B cell (primary cell): ENCODE measurements at regions not wholly inside any gene's neighbourhood (a gene's known extent, or its start where the extent isn't known, plus 50 kb on each side); places are given as distances from the start of the nearest gene placed in this dataset.

Source experiments
- ATAC-seq: fragments of 200-7000 bp; cut with Tn5 transposase; one replicate; pipeline ENCODE4 v1.10.0; 2021; ENCODE audit warnings: low read depth, mild to moderate bottlenecking, moderate number of reproducible peaks, moderate library complexity
- CTCF ChIA-PET: fragments of 350-600 bp; sonication (Branson Sonifier 250); formaldehyde crosslinking; loops from one replicate; lab custom pipeline; 2021; ENCODE audit warnings: antibody characterized with exemption, inconsistent platforms; lab: Charles Lee
- POLR2A ChIA-PET: fragments of 350-600 bp; sonication (Branson Sonifier 250); formaldehyde crosslinking; loops from one replicate; lab custom pipeline; 2021; ENCODE audit warnings: antibody characterized with exemption; lab: Charles Lee
- DNase-seq: peaks from one replicate; pipeline ENCODE4 v3.0.0; 2013
- H2AFZ ChIP-seq: 2 replicates; pipeline ENCODE4 v1.6.1; 2012; ENCODE audit warnings: mild to moderate bottlenecking, low read depth, low read length; ENCODE audit not compliant: insufficient read depth, poor library complexity, severe bottlenecking
- H3K27ac ChIP-seq, 2 donors: 1 replicate in 1 of 2; 2 replicates in 1 of 2; pipeline ENCODE4 v1.5.1; 2012 to 2013; ENCODE audit warnings: low read length in 2 of 2, mild to moderate bottlenecking in 2 of 2, moderate library complexity in 1 of 2
- H3K27me3 ChIP-seq, 4 experiments: fragments of 200-600 bp in 1 of 4; sonication (generic) in 1 of 4; replicated peaks in 1 of 4; 1 replicate in 2 of 4; 2 replicates in 2 of 4; pipeline versions ENCODE4 v1.6.1 to v1.7.0; 2013 to 2016; ENCODE audit warnings: low read length in 3 of 4, mild to moderate bottlenecking in 2 of 4, mixed read lengths in 1 of 4, moderate library complexity in 1 of 4; ENCODE audit not compliant: insufficient read depth in 4 of 4, control insufficient read depth in 3 of 4; ENCODE audit errors: control extremely low read depth in 1 of 4
- H3K36me3 ChIP-seq, 2 experiments: replicated peaks in 1 of 2; 1 replicate in 1 of 2; 2 replicates in 1 of 2; pipeline versions ENCODE4 v1.6.1 to v1.7.1; 2013; ENCODE audit warnings: low read length in 1 of 2; ENCODE audit not compliant: insufficient read depth in 2 of 2, control insufficient read depth in 1 of 2; ENCODE audit errors: control extremely low read depth in 1 of 2, extremely low read depth in 1 of 2
- H3K4me1 ChIP-seq, 2 donors: fragments of 200-600 bp in 1 of 2; sonication (generic) in 1 of 2; 1 replicate in 1 of 2; 2 replicates in 1 of 2; pipeline versions ENCODE4 v1.5.1 to v1.6.1; 2013 to 2017; ENCODE audit warnings: low read length in 2 of 2; ENCODE audit not compliant: control insufficient read depth in 2 of 2, insufficient read depth in 2 of 2
- H3K4me2 ChIP-seq: replicated peaks from 2 replicates; pipeline ENCODE3; 2012; ENCODE audit warnings: mild to moderate bottlenecking, low read depth, low read length; ENCODE audit not compliant: poor library complexity, severe bottlenecking
- H3K4me3 ChIP-seq, 5 experiments: fragments of 200-600 bp in 1 of 5; sonication (generic) in 1 of 5; 1 replicate in 3 of 5; 2 replicates in 2 of 5; pipeline versions ENCODE4 v1.5.1 to v1.7.0; 2011 to 2016; ENCODE audit warnings: low read length in 4 of 5, mild to moderate bottlenecking in 4 of 5, low read depth in 2 of 5, control low read depth in 1 of 5, moderate library complexity in 1 of 5; ENCODE audit not compliant: insufficient read depth in 1 of 5; ENCODE audit errors: control extremely low read depth in 1 of 5, extremely low read depth in 1 of 5
- H3K79me2 ChIP-seq: fragments of 200-600 bp; sonication (generic); one replicate; pipeline ENCODE4 v1.6.0; 2016; ENCODE audit warnings: low read length; ENCODE audit not compliant: control insufficient read depth, insufficient read depth
- H3K9ac ChIP-seq: fragments of 200-600 bp; sonication (generic); 2 replicates; pipeline ENCODE4 v1.6.1; 2017; ENCODE audit warnings: mild to moderate bottlenecking, low read length, moderate library complexity
- H3K9me3 ChIP-seq, 3 donors: one replicate each; pipeline versions ENCODE4 v1.6.1 to v1.7.1; 2013; ENCODE audit warnings: low read length in 2 of 3; ENCODE audit not compliant: control insufficient read depth in 2 of 3, insufficient read depth in 1 of 3; ENCODE audit errors: control extremely low read depth in 1 of 3
- H4K20me1 ChIP-seq: 2 replicates; pipeline ENCODE4 v1.6.0; 2012; ENCODE audit warnings: mild to moderate bottlenecking, low read length; ENCODE audit not compliant: insufficient read depth, control insufficient read depth, poor library complexity, severe bottlenecking
- H3K27ac Mint-ChIP-seq: one replicate; pipeline ENCODE4 v1.8.0; 2021; ENCODE audit warnings: mixed read lengths
- H3K27me3 Mint-ChIP-seq: one replicate; pipeline ENCODE4 v1.8.0; 2021; ENCODE audit warnings: mixed read lengths
- H3K4me1 Mint-ChIP-seq: one replicate; pipeline ENCODE4 v1.8.0; 2021; ENCODE audit warnings: mixed read lengths
- H3K4me3 Mint-ChIP-seq: one replicate; pipeline ENCODE4 v1.8.0; 2021; ENCODE audit warnings: mixed read lengths
- H3K9me3 Mint-ChIP-seq: one replicate; pipeline ENCODE4 v1.8.0; 2022; ENCODE audit warnings: mixed read lengths; ENCODE audit not compliant: insufficient read depth
- EZH2 ChIP-seq: IDR thresholded peaks from 2 replicates; pipeline ENCODE4 v1.6.1; 2012; ENCODE audit warnings: borderline replicate concordance, low read depth, mild to moderate bottlenecking, moderate library complexity, low read length; ENCODE audit not compliant: insufficient read depth, poor library complexity, severe bottlenecking
- WGBS: methylation state at CpG from one replicate; pipeline ENCODE4 v1.1.5; 2013; ENCODE audit warnings: missing lambda C conversion rate; ENCODE audit not compliant: insufficient coverage; 5-methylcytosine and 5-hydroxymethylcytosine counted together
- intact Hi-C: fragments of 100-400 bp; cut with micrococcal nuclease; formaldehyde crosslinking; loops from one replicate; pipeline ENCODE4 v1.10.0; 2022
- TF ChIP-seq, protein P1 (sequence below): fragments of 200-600 bp; IDR thresholded peaks from one replicate; pipeline ENCODE4 v1.8.0; 2022; ENCODE audit warnings: antibody characterized with exemption, mild to moderate bottlenecking

DNA sequence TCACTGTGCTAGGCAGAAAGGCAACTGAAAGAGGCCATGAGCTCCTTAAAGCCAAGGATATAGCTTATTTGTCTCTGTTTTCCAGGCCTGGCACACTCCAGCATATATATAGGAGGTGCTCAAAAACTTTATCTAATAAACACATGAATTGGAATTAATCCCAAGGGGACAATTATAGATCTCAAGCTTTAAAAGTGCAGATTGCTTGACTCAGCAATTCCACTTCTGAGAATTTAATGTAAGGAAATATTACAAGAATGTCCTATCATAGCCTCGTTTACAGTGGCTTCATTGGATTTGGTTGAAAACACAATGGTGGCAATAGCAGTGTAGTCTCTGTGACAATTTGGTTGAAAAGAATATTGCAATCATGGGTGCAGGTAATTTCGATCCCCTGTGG, 267.3 kb downstream of the SHQ1 start:
- H3K4me1 ChIP-seq = peaks cover 24 to 26% of the 10 kb centered on the region in 2 donors
- TF ChIP-seq, protein P1, sequence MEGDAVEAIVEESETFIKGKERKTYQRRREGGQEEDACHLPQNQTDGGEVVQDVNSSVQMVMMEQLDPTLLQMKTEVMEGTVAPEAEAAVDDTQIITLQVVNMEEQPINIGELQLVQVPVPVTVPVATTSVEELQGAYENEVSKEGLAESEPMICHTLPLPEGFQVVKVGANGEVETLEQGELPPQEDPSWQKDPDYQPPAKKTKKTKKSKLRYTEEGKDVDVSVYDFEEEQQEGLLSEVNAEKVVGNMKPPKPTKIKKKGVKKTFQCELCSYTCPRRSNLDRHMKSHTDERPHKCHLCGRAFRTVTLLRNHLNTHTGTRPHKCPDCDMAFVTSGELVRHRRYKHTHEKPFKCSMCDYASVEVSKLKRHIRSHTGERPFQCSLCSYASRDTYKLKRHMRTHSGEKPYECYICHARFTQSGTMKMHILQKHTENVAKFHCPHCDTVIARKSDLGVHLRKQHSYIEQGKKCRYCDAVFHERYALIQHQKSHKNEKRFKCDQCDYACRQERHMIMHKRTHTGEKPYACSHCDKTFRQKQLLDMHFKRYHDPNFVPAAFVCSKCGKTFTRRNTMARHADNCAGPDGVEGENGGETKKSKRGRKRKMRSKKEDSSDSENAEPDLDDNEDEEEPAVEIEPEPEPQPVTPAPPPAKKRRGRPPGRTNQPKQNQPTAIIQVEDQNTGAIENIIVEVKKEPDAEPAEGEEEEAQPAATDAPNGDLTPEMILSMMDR = no peak
- no peak for TF ChIP-seq EZH2
- H3K4me1 Mint-ChIP-seq = peaks cover 32% of the 10 kb centered on the region
- no peaks in the 10 kb centered on the region for H3K79me2 ChIP-seq
- H3K9ac ChIP-seq = no peak overlapping the region
- no peak overlapping the region for H3K4me3 ChIP-seq
- DNase-seq = no peak
- intact Hi-C loops = loop anchor here (10.0 kb wide), 1 partner anchor 56 kb away; no protein-coding TSS in a partner anchor
- H3K27ac Mint-ChIP-seq = no peak overlapping the region
- H4K20me1 ChIP-seq = no peaks in the 10 kb centered on the region
- no peak overlapping the region for H3K4me2 ChIP-seq
- ATAC-seq = no peak
- WGBS = 100% methylated on average over 1 of the region's 2 CpGs
- H3K4me3 Mint-ChIP-seq = no peak overlapping the region
- peaks cover 56% of the 10 kb centered on the region for H3K27me3 Mint-ChIP-seq
- no peaks in the 10 kb centered on the region for H3K9me3 Mint-ChIP-seq
- H3K27ac ChIP-seq = no peak overlapping the region
- CTCF ChIA-PET = no interaction called here
- POLR2A ChIA-PET = no interaction called here
- no peak overlapping the region for H2AFZ ChIP-seq
- H3K36me3 ChIP-seq = no peaks in the 10 kb centered on the region
- H3K9me3 ChIP-seq = peaks cover 0 to 9% (median 3%) of the 10 kb centered on the region in 3 donors
- H3K27me3 ChIP-seq = peaks cover 0 to 34% (median 24%) of the 10 kb centered on the region in 4 experiments

DNA sequence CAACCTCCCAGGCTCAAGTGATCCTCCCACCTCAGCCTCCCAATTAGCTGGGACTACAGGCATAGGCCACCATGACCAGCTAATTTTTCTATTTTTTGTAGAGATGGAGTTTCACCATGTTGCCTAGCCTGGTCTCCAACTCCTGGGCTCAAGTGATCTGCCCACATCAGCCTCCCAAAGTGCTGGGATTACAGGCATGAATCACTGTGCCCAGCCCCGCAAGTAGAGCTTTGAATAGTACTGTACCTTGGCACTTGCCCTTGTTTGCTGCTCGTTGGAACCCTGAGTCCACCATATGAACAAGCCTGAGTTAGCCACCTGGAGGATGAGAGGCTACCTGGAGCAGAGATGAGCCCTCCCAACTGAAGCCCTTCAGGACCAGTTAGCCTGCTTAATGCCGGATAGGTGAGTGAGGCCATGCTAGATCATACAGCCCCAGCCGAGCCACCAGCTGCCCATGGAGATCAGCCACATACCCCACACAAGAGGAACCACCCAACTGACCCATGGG, 267.9 kb downstream of the SHQ1 start:
- no peak overlapping the region for H3K4me3 ChIP-seq
- WGBS = 97% methylated on average over 2 of the region's 4 CpGs
- H3K4me2 ChIP-seq = no peak overlapping the region
- intact Hi-C loops = loop anchor here (10.0 kb wide), 1 partner anchor 56 kb away; no protein-coding TSS in a partner anchor
- no peak overlapping the region for H3K27ac ChIP-seq
- no peak overlapping the region for H3K9ac ChIP-seq
- no peak for ATAC-seq
- no peaks in the 10 kb centered on the region for H4K20me1 ChIP-seq
- Mint-ChIP-seq H3K4me1 (peaks cover 30% of the 10 kb centered on the region), H3K27me3 (peaks cover 50% of the 10 kb centered on the region), H3K4me3 (no peak overlapping the region), H3K27ac (no peak overlapping the region), H3K9me3 (no peaks in the 10 kb centered on the region)
- TF ChIP-seq, protein P1 = no peak
- no peak for TF ChIP-seq EZH2
- no peaks in the 10 kb centered on the region for H3K79me2 ChIP-seq
- peaks cover 0 to 9% (median 3%) of the 10 kb centered on the region in 3 donors for H3K9me3 ChIP-seq
- peaks cover 0 to 33% (median 24%) of the 10 kb centered on the region in 4 experiments for H3K27me3 ChIP-seq
- H3K36me3 ChIP-seq = no peaks in the 10 kb centered on the region
- CTCF ChIA-PET = no interaction called here
- POLR2A ChIA-PET = no interaction called here
- H3K4me1 ChIP-seq = peaks cover 24 to 25% of the 10 kb centered on the region in 2 donors
- no peak for DNase-seq
- no peak overlapping the region for H2AFZ ChIP-seq
